HCT116 (cell line): ENCODE measurements at regions not wholly inside any gene's neighbourhood (a gene's known extent, or its start where the extent isn't known, plus 50 kb on each side); places are given as distances from the start of the nearest gene placed in this dataset.

Experiments
- ATAC-seq: fragments of 200-7000 bp; cut with Tn5 transposase; 2 replicates; pipeline ENCODE4 v1.9.1; 2020; ENCODE audit warnings: mild to moderate bottlenecking, moderate library complexity
- BruUV-seq: library from RNA; stranded (reverse); fragments of 400-500 nt; replicated peaks from 2 replicates; lab custom pipeline; 2021; lab: Mats Ljungman, UMichigan
- CTCF ChIA-PET: fragments of 300-600 bp; sonication (Branson Sonifier 250); formaldehyde crosslinking; loops from one replicate; lab custom pipeline; 2021; ENCODE audit warnings: antibody characterized with exemption; lab: Charles Lee
- POLR2A ChIA-PET: fragments of 300-600, 350-600 bp; sonication (Branson Sonifier 250); formaldehyde crosslinking; loops from one replicate; lab custom pipeline; 2021; ENCODE audit warnings: antibody characterized with exemption; lab: Charles Lee
- RAD21 ChIA-PET, 2 experiments: fragments of 300-600 bp; sonication (Branson Sonifier 250); formaldehyde crosslinking; loops; one replicate each; lab custom pipeline; 2023; ENCODE audit warnings: low total read pairs in 2 of 2; ENCODE audit not compliant: uncharacterized antibody in 2 of 2, unreplicated experiment in 2 of 2, low non-redundant PET in 1 of 2; lab: Charles Lee
- DNase-seq: peaks from one replicate; pipeline ENCODE4 v3.0.0-alpha.2; 2010; ENCODE audit warnings: low read depth, low spot score
- H2AFZ ChIP-seq: fragments of 200-600 bp; shearing (Covaris generic), sonication (generic); 2 replicates; pipeline ENCODE4 v1.6.1; 2017; ENCODE audit warnings: low read depth, mixed run types, mixed read lengths, antibody characterized with exemption, low read length; ENCODE audit not compliant: poor library complexity, severe bottlenecking
- H3K27ac ChIP-seq: 2 replicates; pipeline ENCODE4 v1.5.1; 2012; ENCODE audit warnings: low read depth, low read length
- H3K27me3 ChIP-seq: fragments of 200-600 bp; sonication (generic); 2 replicates; pipeline ENCODE4 v1.6.1; 2016; ENCODE audit warnings: mixed run types, low read length, mixed read lengths; ENCODE audit not compliant: insufficient read depth
- H3K36me3 ChIP-seq, 2 experiments: fragments of 200-500 bp in 1 of 2; fragments of 200-600 bp in 1 of 2; sonication (Bioruptor generic) in 1 of 2; sonication (generic) in 1 of 2; 2 replicates each; pipeline versions ENCODE4 v1.5.1 to v1.6.1; 2014 to 2016; ENCODE audit warnings: low read length in 2 of 2, inconsistent platforms in 1 of 2, mixed read lengths in 1 of 2, mixed run types in 1 of 2; ENCODE audit not compliant: insufficient read depth in 2 of 2, control insufficient read depth in 1 of 2
- H3K4me1 ChIP-seq, 2 experiments: fragments of 200-600 bp in 1 of 2; sonication (generic) in 1 of 2; 2 replicates each; pipeline versions ENCODE4 v1.5.1 to v1.6.1; 2012 to 2017; ENCODE audit warnings: low read length in 2 of 2, inconsistent platforms in 1 of 2, mild to moderate bottlenecking in 1 of 2, mixed read lengths in 1 of 2, mixed run types in 1 of 2, moderate library complexity in 1 of 2; ENCODE audit not compliant: insufficient read depth in 2 of 2, control insufficient read depth in 1 of 2
- H3K4me2 ChIP-seq: fragments of 200-600 bp; sonication (generic); 2 replicates; pipeline ENCODE4 v1.6.1; 2017; ENCODE audit warnings: mixed run types, low read length, mixed read lengths
- H3K4me3 ChIP-seq, 2 experiments: fragments of 200-600 bp in 1 of 2; sonication (generic) in 1 of 2; replicated peaks in 1 of 2; 2 replicates each; pipeline ENCODE4 v1.5.1; 2011 to 2016; ENCODE audit warnings: low read length in 2 of 2, control low read depth in 1 of 2, low read depth in 1 of 2, mild to moderate bottlenecking in 1 of 2, mixed read lengths in 1 of 2, mixed run types in 1 of 2
- H3K79me2 ChIP-seq: fragments of 200-600 bp; sonication (generic); 2 replicates; pipeline ENCODE4 v1.6.1; 2017; ENCODE audit warnings: mild to moderate bottlenecking, mixed run types, low read length, moderate library complexity, mixed read lengths; ENCODE audit not compliant: insufficient read depth
- H3K9ac ChIP-seq: fragments of 200-600 bp; sonication (generic); 2 replicates; pipeline ENCODE4 v1.6.1; 2016; ENCODE audit warnings: low read length, mixed read lengths
- H3K9me2 ChIP-seq: fragments of 200-600 bp; sonication (generic), shearing (Covaris generic); 2 replicates; pipeline ENCODE4 v1.6.1; 2017; ENCODE audit warnings: mixed run types, mild to moderate bottlenecking, moderate library complexity; ENCODE audit not compliant: insufficient read depth
- H3K9me3 ChIP-seq, 2 experiments: fragments of 200-500 bp in 1 of 2; fragments of 200-600 bp in 1 of 2; sonication (Bioruptor generic) in 1 of 2; sonication (generic) in 1 of 2; 2 replicates each; pipeline ENCODE4 v1.6.1; 2014 to 2017; ENCODE audit warnings: low read length in 2 of 2, mixed read lengths in 2 of 2, inconsistent platforms in 1 of 2, low read depth in 1 of 2, mild to moderate bottlenecking in 1 of 2, mixed run types in 1 of 2, moderate library complexity in 1 of 2; ENCODE audit not compliant: control insufficient read depth in 1 of 2, insufficient read depth in 1 of 2
- H4K20me1 ChIP-seq: fragments of 200-600 bp; sonication (generic), shearing (Covaris generic); 2 replicates; pipeline ENCODE4 v1.6.1; 2017; ENCODE audit warnings: mixed run types, mild to moderate bottlenecking, moderate library complexity; ENCODE audit not compliant: insufficient read depth
- CBX3 ChIP-seq: IDR thresholded peaks from 2 replicates; pipeline ENCODE4 v1.6.1; 2012; ENCODE audit warnings: low read depth
- EGR1 ChIP-seq: IDR thresholded peaks from 2 replicates; pipeline ENCODE4 v1.6.1; 2012; ENCODE audit warnings: low read depth
- ELF1 ChIP-seq: IDR thresholded peaks from 2 replicates; pipeline ENCODE4 v1.6.1; 2012; ENCODE audit warnings: low read depth, borderline replicate concordance
- EZH2phosphoT487 ChIP-seq: fragments of 200-600 bp; IDR thresholded peaks from 2 replicates; pipeline ENCODE4 v1.6.1; 2018; ENCODE audit warnings: antibody characterized with exemption, borderline replicate concordance
- POLR2A ChIP-seq: IDR thresholded peaks from 2 replicates; pipeline ENCODE4 v1.7.0; 2011; ENCODE audit warnings: borderline replicate concordance; ENCODE audit not compliant: insufficient read depth, insufficient read length; ENCODE audit errors: extremely low read depth
- RAD21 ChIP-seq: IDR thresholded peaks from 2 replicates; pipeline ENCODE4 v1.6.1; 2012; ENCODE audit warnings: low read depth, mild to moderate bottlenecking
- SP1 ChIP-seq: IDR thresholded peaks from 2 replicates; pipeline ENCODE4 v1.6.1; 2012; ENCODE audit warnings: low read depth
- TCF7L2 ChIP-seq: IDR thresholded peaks from 2 replicates; pipeline ENCODE4 v1.7.0; 2011; ENCODE audit warnings: borderline replicate concordance, inconsistent platforms; ENCODE audit not compliant: insufficient read depth, insufficient read length; ENCODE audit errors: extremely low read depth
- YY1 ChIP-seq: IDR thresholded peaks from 2 replicates; pipeline ENCODE4 v1.6.1; 2011; ENCODE audit warnings: low read length, low read depth, moderate library complexity, mild to moderate bottlenecking; ENCODE audit not compliant: insufficient replicate concordance; ENCODE audit errors: extremely low read depth
- ZNF274 ChIP-seq: fragments of 200-500 bp; sonication (Bioruptor generic); IDR thresholded peaks from 2 replicates; pipeline ENCODE4 v1.6.1; 2014; ENCODE audit warnings: mild to moderate bottlenecking, low read depth, low read length, inconsistent platforms
- intact Hi-C: fragments of 100-400 bp; cut with micrococcal nuclease; formaldehyde crosslinking; loops from 2 replicates; pipeline ENCODE4 v1.10.0; 2022
- TF ChIP-seq, protein P1 (sequence below), 3 experiments: fragments of 200-600 bp in 1 of 3; sonication (generic) in 1 of 3; IDR thresholded peaks in 2 of 3; conservative IDR thresholded peaks in 1 of 3; 2 replicates each; pipeline ENCODE4 v1.5.1; 2012 to 2017; ENCODE audit warnings: low read depth in 2 of 3, low read length in 2 of 3, antibody characterized with exemption in 1 of 3, borderline replicate concordance in 1 of 3, control low read depth in 1 of 3, mild to moderate bottlenecking in 1 of 3, mixed read lengths in 1 of 3, mixed run types in 1 of 3, moderate library complexity in 1 of 3; ENCODE audit not compliant: insufficient read depth in 1 of 3
- TF ChIP-seq, protein P2 (sequence below): IDR thresholded peaks from 2 replicates; pipeline ENCODE4 v1.6.1; 2011; ENCODE audit warnings: mild to moderate bottlenecking, low read length, moderate library complexity; ENCODE audit not compliant: insufficient replicate concordance; ENCODE audit errors: extremely low read depth

DNA sequence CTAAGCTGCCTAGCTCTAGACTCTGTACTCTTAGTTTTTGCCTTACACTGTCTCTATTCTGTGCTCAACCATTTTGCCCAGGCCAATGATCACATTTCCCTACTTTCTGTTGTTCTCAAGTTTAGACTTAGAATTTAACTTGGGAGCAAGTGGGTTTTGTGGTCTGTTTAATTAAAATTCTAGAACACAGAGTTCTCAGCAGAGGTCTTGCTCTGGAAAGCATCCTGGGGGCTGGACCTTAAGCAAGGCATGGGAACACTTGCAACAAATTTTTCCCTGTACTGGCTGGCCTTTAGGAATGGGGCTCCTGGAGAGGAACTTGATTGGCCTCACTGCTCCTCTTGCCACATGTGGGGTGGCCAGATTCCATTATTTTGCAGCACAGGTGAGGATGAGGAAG is 236.3 kb upstream of the LRTM1 start:
- H3K4me3 ChIP-seq: no peak overlapping the region
- H2AFZ ChIP-seq: no peak overlapping the region
- no peak for ATAC-seq
- TF ChIP-seq, protein P1, sequence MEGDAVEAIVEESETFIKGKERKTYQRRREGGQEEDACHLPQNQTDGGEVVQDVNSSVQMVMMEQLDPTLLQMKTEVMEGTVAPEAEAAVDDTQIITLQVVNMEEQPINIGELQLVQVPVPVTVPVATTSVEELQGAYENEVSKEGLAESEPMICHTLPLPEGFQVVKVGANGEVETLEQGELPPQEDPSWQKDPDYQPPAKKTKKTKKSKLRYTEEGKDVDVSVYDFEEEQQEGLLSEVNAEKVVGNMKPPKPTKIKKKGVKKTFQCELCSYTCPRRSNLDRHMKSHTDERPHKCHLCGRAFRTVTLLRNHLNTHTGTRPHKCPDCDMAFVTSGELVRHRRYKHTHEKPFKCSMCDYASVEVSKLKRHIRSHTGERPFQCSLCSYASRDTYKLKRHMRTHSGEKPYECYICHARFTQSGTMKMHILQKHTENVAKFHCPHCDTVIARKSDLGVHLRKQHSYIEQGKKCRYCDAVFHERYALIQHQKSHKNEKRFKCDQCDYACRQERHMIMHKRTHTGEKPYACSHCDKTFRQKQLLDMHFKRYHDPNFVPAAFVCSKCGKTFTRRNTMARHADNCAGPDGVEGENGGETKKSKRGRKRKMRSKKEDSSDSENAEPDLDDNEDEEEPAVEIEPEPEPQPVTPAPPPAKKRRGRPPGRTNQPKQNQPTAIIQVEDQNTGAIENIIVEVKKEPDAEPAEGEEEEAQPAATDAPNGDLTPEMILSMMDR (IDR thresholded peaks at IDR 0.05 in 2 of 3, conservative IDR thresholded peaks at IDR 0.05 in 1 of 3; ENCODE audit: borderline replicate concordance in 1 of 3, insufficient read depth in 1 of 3, low read depth in 2 of 3, low read length in 2 of 3): no peak
- TF ChIP-seq POLR2A: no peak
- TF ChIP-seq, protein P2, sequence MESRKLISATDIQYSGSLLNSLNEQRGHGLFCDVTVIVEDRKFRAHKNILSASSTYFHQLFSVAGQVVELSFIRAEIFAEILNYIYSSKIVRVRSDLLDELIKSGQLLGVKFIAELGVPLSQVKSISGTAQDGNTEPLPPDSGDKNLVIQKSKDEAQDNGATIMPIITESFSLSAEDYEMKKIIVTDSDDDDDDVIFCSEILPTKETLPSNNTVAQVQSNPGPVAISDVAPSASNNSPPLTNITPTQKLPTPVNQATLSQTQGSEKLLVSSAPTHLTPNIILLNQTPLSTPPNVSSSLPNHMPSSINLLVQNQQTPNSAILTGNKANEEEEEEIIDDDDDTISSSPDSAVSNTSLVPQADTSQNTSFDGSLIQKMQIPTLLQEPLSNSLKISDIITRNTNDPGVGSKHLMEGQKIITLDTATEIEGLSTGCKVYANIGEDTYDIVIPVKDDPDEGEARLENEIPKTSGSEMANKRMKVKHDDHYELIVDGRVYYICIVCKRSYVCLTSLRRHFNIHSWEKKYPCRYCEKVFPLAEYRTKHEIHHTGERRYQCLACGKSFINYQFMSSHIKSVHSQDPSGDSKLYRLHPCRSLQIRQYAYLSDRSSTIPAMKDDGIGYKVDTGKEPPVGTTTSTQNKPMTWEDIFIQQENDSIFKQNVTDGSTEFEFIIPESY: no peak
- TF ChIP-seq YY1: no peak
- TF ChIP-seq RAD21: no peak
- TF ChIP-seq EZH2phosphoT487: no peak
- no peak for TF ChIP-seq ELF1
- TF ChIP-seq ZNF274: no peak
- no peak for TF ChIP-seq CBX3
- no peak for TF ChIP-seq SP1
- no peak for TF ChIP-seq TCF7L2
- no peak for TF ChIP-seq EGR1
- TF ChIP-seq, all 23 proteins: peak for 0
- H3K4me1 ChIP-seq: no peaks in the 10 kb centered on the region
- peaks cover 4 to 22% of the 10 kb centered on the region in 2 experiments; a peak in 2 of 4 replicates for H3K9me3 ChIP-seq
- H3K4me2 ChIP-seq: no peak overlapping the region
- intact Hi-C loops: no loop called here
- no peaks in the 10 kb centered on the region for H4K20me1 ChIP-seq
- no peaks in the 10 kb centered on the region for H3K36me3 ChIP-seq
- no peak overlapping the region for H3K9ac ChIP-seq
- ChIA-PET CTCF (no interaction called here), RAD21 (no interaction called here), POLR2A (no interaction called here)
- no peaks in the 10 kb centered on the region for H3K27me3 ChIP-seq
- H3K27ac ChIP-seq: no peak overlapping the region
- BruUV-seq: no TSS peak
- no peak for DNase-seq
- H3K79me2 ChIP-seq: no peaks in the 10 kb centered on the region
- no peaks in the 10 kb centered on the region for H3K9me2 ChIP-seq
